K562 (cell line): ENCODE measurements at regions not wholly inside any gene's neighbourhood (a gene's known extent, or its start where the extent isn't known, plus 50 kb on each side); places are given as distances from the start of the nearest gene placed in this dataset.

Experiments
- ATAC-seq: fragments of 200-7000 bp; cut with Tn5 transposase; 3 replicates; pipeline ENCODE4 v1.9.1; 2020; ENCODE audit warnings: moderate library complexity
- BruUV-seq: library from RNA; stranded (reverse); fragments of 400-500 nt; replicated peaks from 2 replicates; lab custom pipeline; 2021; lab: Mats Ljungman, UMichigan
- CTCF ChIA-PET: fragments of 300-600 bp; formaldehyde crosslinking; extraction: SDS; loops from one replicate; lab custom pipeline; 2021; ENCODE audit warnings: low intra/inter-chr PET ratio; lab: Yijun Ruan, JAX
- POLR2A ChIA-PET: fragments of 300-600, 350-650 bp; sonication (Branson Sonifier 250); formaldehyde crosslinking; extraction: SDS; loops from one replicate; lab custom pipeline; 2021; ENCODE audit warnings: antibody characterized with exemption, inconsistent platforms; lab: Yijun Ruan, JAX
- DNase-seq, 4 experiments: peaks; one replicate each; pipeline versions ENCODE4 v3.0.0 to v3.0.0-alpha.2; 2011 to 2018; ENCODE audit warnings: low spot score in 3 of 4, mixed read lengths in 3 of 4; ENCODE audit errors: extremely low read depth in 1 of 4
- FAIRE-seq: peaks from 2 replicates; lab custom pipeline; 2011; peaks lifted over from hg19 to GRCh38; lab: Jason Lieb, UNC
- H2AFZ ChIP-seq: 2 replicates; pipeline ENCODE4 v1.6.0; 2011; ENCODE audit warnings: low read depth, low read length, control low read depth, inconsistent platforms
- H3K27ac ChIP-seq: fragments of 200-600 bp; 3 replicates; pipeline ENCODE4 v1.8.0; 2011; ENCODE audit warnings: low read depth, mild to moderate bottlenecking, control low read depth, inconsistent platforms, low read length, moderate library complexity, mixed read lengths; ENCODE audit errors: extremely low read depth
- H3K27me3 ChIP-seq, 2 experiments: fragments of 300-600 bp in 1 of 2; 2 replicates in 1 of 2; 3 replicates in 1 of 2; pipeline versions ENCODE4 v1.6.0 to v1.8.0; 2011; ENCODE audit warnings: inconsistent platforms in 2 of 2, low read length in 2 of 2, mild to moderate bottlenecking in 1 of 2, mixed read lengths in 1 of 2, moderate library complexity in 1 of 2; ENCODE audit not compliant: control insufficient read depth in 2 of 2, insufficient read depth in 2 of 2
- H3K36me3 ChIP-seq: fragments of 300-600 bp; 3 replicates; pipeline ENCODE4 v1.8.0; 2011; ENCODE audit warnings: mild to moderate bottlenecking, low read length, inconsistent platforms; ENCODE audit not compliant: control insufficient read depth, insufficient read depth
- H3K4me1 ChIP-seq, 2 experiments: fragments of 200-600 bp in 1 of 2; replicated peaks in 1 of 2; 2 replicates in 1 of 2; 3 replicates in 1 of 2; pipeline versions ENCODE4 v1.5.1 to v1.8.0; 2011; ENCODE audit warnings: inconsistent platforms in 2 of 2, low read length in 2 of 2, mild to moderate bottlenecking in 1 of 2, mixed read lengths in 1 of 2, moderate library complexity in 1 of 2; ENCODE audit not compliant: control insufficient read depth in 2 of 2, insufficient read depth in 2 of 2
- H3K4me2 ChIP-seq: 2 replicates; pipeline ENCODE4 v1.6.1; 2011; ENCODE audit warnings: low read length, control low read depth, inconsistent platforms, mixed read lengths; ENCODE audit not compliant: insufficient read depth
- H3K4me3 ChIP-seq: fragments of 200-600 bp; sonication (generic), shearing (Covaris generic); 2 replicates; pipeline ENCODE4 v1.5.1; 2016; ENCODE audit warnings: control low read depth, inconsistent platforms
- H3K79me2 ChIP-seq: fragments of 200-600 bp; 3 replicates; pipeline ENCODE4 v1.8.0; 2011; ENCODE audit warnings: low read length, inconsistent platforms; ENCODE audit not compliant: control insufficient read depth, insufficient read depth
- H3K9ac ChIP-seq, 2 experiments: 2 replicates each; pipeline versions ENCODE4 v1.6.0 to v1.6.1; 2011; ENCODE audit warnings: low read depth in 2 of 2, low read length in 2 of 2, control low read depth in 1 of 2, inconsistent platforms in 1 of 2, mild to moderate bottlenecking in 1 of 2, mixed read lengths in 1 of 2; ENCODE audit not compliant: insufficient read depth in 1 of 2
- H3K9me1 ChIP-seq: one replicate; pipeline ENCODE4 v1.6.0; 2011; ENCODE audit warnings: inconsistent platforms, mild to moderate bottlenecking, low read length, moderate library complexity; ENCODE audit not compliant: control insufficient read depth, insufficient read depth
- H3K9me3 ChIP-seq: replicated peaks from 2 replicates; pipeline ENCODE4 v1.5.1; 2011; ENCODE audit warnings: low read depth, low read length, inconsistent platforms; ENCODE audit not compliant: control insufficient read depth, insufficient read depth
- H4K20me1 ChIP-seq: replicated peaks from 2 replicates; pipeline ENCODE4 v1.6.1; 2011; ENCODE audit warnings: low read length, inconsistent platforms, mixed read lengths; ENCODE audit not compliant: control insufficient read depth, insufficient read depth
- CC2D1A ChIP-seq: fragments of 450-650 bp; IDR thresholded peaks from 2 replicates; pipeline ENCODE4 v1.6.1; 2017; ENCODE audit warnings: mild to moderate bottlenecking
- CHAMP1 ChIP-seq: fragments of 450-650 bp; IDR thresholded peaks from 2 replicates; pipeline ENCODE4 v1.6.1; 2016; ENCODE audit warnings: mild to moderate bottlenecking
- DEAF1 ChIP-seq: fragments of 450-650 bp; formaldehyde crosslinking; IDR thresholded peaks from 2 replicates; pipeline ENCODE4 v1.4.0; 2020; ENCODE audit warnings: mild to moderate bottlenecking, moderate library complexity
- HIVEP1 ChIP-seq: fragments of 250-450 bp; sonication (Bioruptor Pico); IDR thresholded peaks from 2 replicates; pipeline ENCODE4 v1.4.0; 2020; ENCODE audit warnings: mild to moderate bottlenecking
- MYNN ChIP-seq, 2 experiments: sonication (generic); formaldehyde crosslinking in 1 of 2; IDR thresholded peaks; 2 replicates each; pipeline versions ENCODE4 v1.5.0 to v1.6.1; 2016 to 2020; ENCODE audit warnings: antibody characterized with exemption in 1 of 2, missing genetic modification reagents in 1 of 2
- POLR2G ChIP-seq: fragments of 200-400 bp; formaldehyde crosslinking; IDR thresholded peaks from 2 replicates; pipeline ENCODE4 v1.6.1; 2017; ENCODE audit warnings: low read depth, mild to moderate bottlenecking, antibody characterized with exemption, low read length, moderate library complexity
- ZBTB33 ChIP-seq: sonication (generic); formaldehyde crosslinking; IDR thresholded peaks from 2 replicates; pipeline ENCODE4 v1.8.1; 2023; ENCODE audit warnings: mild to moderate bottlenecking, missing genetic modification reagents
- WGBS: fragments of 100-300 bp; shearing (Covaris generic); methylation state at CpG from one replicate; pipeline ENCODE4 v1.1.6; 2016; ENCODE audit warnings: low coverage, mixed read lengths; ENCODE audit not compliant: insufficient coverage; ENCODE audit errors: missing lambda C conversion rate; 5-methylcytosine and 5-hydroxymethylcytosine counted together
- in situ Hi-C: fragments of 300-500 bp; cut with MboI; formaldehyde crosslinking; loops from 4 replicates; pipeline ENCODE4 v1.15.0; 2018; ENCODE audit warnings: inconsistent platforms, mixed read lengths
- intact Hi-C: fragments of 100-400 bp; cut with micrococcal nuclease; formaldehyde crosslinking; loops from 2 replicates; pipeline ENCODE4 v1.14.2; 2022

GRCh38 chr6:26224940-26225847, 138.0 kb downstream of the HFE start:
- Histone ChIP-seq H2AFZ (no peak overlapping the region), H3K79me2 (no peaks in the 10 kb centered on the region), H3K27me3 (no peaks in the 10 kb centered on the region), H3K4me1 (peaks cover 0 to 6% of the 10 kb centered on the region in 2 experiments; a peak in 3 of 5 replicates), H3K9me3 (peaks cover 10% of the 10 kb centered on the region; the same call in 1 of the 2 replicates), H3K4me3 (no peak overlapping the region), H3K27ac (no peak overlapping the region), H3K4me2 (no peak overlapping the region), H3K9ac (no peak overlapping the region), H4K20me1 (no peaks in the 10 kb centered on the region), H3K9me1 (no peaks in the 10 kb centered on the region), H3K36me3 (no peaks in the 10 kb centered on the region)
- intact Hi-C loops (no loop called here), in situ Hi-C loops (loop anchor here (25.0 kb wide), 1 partner anchor 1587 kb away; a partner anchor contains a TSS)
- DNase-seq, result no peak
- 97% methylated on average over 51 of the region's 51 CpGs for WGBS
- no TSS peak for BruUV-seq
- POLR2A ChIA-PET, result interaction anchor here (1.4 to 5.9 kb wide), 4 partner anchors 9 to 95 kb away, joined by 3 to 54 read pairs (median 5); a partner anchor contains a TSS
- CTCF ChIA-PET, result no interaction called here
- no peak for FAIRE-seq
- no peak for ATAC-seq
- TF ChIP-seq DEAF1 (CRISPR knock-in tag) (no peak), HIVEP1 (CRISPR knock-in tag) (no peak), CHAMP1 (peak; percentile 67; the same call in 1 of the 2 replicates), POLR2G (0 out of 2 replicates have a peak, but pooled peaks have one; percentile 30), MYNN (IDR thresholded peaks at IDR 0.05) (no peak), MYNN (CRISPR knock-in tag; IDR thresholded peaks at IDR 0.05) (no peak), CC2D1A (0 out of 2 replicates have a peak, but pooled peaks have one; percentile 29), ZBTB33 (CRISPR knock-in tag) (peak; percentile 99)
